ENCODE measurements at regions not wholly inside any gene's neighbourhood (a gene's known extent, or its start where the extent isn't known, plus 50 kb on each side); places are given as distances from the start of the nearest gene placed in this dataset.
A peak's percentile ranks its signal among the peaks of the same experiment; 100 is the strongest.

DNA sequence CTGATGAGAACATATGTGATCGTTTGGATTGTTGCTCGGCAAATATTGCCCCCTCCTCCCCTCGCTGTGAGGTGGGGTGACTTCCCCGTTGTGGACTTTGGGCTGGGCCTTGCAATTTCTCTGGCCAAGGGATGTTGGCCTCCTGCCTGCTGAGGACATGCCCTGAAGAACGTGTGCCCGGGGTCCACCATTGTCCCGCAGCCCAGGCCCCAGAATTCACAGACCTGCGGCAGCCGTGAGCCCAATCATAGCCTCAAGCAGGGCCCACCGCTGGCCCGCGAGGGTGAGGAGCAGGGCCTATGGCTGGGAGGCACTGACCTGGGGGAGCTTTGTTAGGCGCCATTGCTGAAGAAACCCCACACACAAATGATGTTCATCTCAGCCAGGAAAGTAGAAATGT is 58.3 kb upstream of the ACTRT2 start:
- intact Hi-C loops (cut with DNase I) = no loop called here
- H3K4me1 ChIP-seq = peaks cover 3 to 9% of the 10 kb centered on the region in 2 donors
- no peaks in the 10 kb centered on the region for H3K36me3 ChIP-seq
- H3K27ac ChIP-seq = no peak overlapping the region
- no peak for DNase-seq (ENCODE audit: low spot score in 2 of 2)
- no peak overlapping the region for H3K4me3 ChIP-seq
- H3K9me3 ChIP-seq = peaks cover 5 to 6% of the 10 kb centered on the region in 2 donors
- TF ChIP-seq, protein P1, sequence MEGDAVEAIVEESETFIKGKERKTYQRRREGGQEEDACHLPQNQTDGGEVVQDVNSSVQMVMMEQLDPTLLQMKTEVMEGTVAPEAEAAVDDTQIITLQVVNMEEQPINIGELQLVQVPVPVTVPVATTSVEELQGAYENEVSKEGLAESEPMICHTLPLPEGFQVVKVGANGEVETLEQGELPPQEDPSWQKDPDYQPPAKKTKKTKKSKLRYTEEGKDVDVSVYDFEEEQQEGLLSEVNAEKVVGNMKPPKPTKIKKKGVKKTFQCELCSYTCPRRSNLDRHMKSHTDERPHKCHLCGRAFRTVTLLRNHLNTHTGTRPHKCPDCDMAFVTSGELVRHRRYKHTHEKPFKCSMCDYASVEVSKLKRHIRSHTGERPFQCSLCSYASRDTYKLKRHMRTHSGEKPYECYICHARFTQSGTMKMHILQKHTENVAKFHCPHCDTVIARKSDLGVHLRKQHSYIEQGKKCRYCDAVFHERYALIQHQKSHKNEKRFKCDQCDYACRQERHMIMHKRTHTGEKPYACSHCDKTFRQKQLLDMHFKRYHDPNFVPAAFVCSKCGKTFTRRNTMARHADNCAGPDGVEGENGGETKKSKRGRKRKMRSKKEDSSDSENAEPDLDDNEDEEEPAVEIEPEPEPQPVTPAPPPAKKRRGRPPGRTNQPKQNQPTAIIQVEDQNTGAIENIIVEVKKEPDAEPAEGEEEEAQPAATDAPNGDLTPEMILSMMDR (IDR thresholded peaks at IDR 0.05) = no peak
- no peaks in the 10 kb centered on the region for H3K27me3 ChIP-seq

DNA sequence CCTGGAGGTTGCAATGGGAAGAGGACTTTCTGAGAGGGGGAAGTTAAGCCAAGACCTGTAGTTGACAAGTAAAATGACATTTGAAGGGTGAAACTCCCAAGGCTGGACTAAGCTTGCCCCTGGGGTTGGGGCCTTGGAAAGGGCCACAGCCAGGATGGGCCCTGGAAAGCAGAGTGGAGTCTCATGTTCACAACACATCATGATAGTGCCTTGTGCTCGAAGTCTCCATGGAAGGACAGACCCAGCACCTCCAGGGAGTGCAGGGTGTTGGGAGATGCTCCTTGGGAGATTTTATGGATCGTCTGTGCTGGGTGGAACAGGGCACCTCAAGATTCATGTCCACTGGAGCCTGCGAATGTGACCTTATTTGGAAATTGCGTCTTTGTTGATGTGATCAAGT is 55.6 kb upstream of the ACTRT2 start:
- no peak overlapping the region for H3K4me3 ChIP-seq
- no peaks in the 10 kb centered on the region for H3K9me3 ChIP-seq
- no peaks in the 10 kb centered on the region for H3K27me3 ChIP-seq
- peak overlapping the region in 1 of 2 donors; percentile 79 for H3K27ac ChIP-seq
- intact Hi-C loops (cut with DNase I) = loop anchor here (5.0 kb wide), 1 partner anchor 38 kb away; no protein-coding TSS in a partner anchor
- DNase-seq (ENCODE audit: low spot score in 2 of 2) = no peak
- TF ChIP-seq, protein P1 (IDR thresholded peaks at IDR 0.05) = no peak
- H3K36me3 ChIP-seq = no peaks in the 10 kb centered on the region
- peaks cover 3 to 9% of the 10 kb centered on the region in 2 donors for H3K4me1 ChIP-seq

DNA sequence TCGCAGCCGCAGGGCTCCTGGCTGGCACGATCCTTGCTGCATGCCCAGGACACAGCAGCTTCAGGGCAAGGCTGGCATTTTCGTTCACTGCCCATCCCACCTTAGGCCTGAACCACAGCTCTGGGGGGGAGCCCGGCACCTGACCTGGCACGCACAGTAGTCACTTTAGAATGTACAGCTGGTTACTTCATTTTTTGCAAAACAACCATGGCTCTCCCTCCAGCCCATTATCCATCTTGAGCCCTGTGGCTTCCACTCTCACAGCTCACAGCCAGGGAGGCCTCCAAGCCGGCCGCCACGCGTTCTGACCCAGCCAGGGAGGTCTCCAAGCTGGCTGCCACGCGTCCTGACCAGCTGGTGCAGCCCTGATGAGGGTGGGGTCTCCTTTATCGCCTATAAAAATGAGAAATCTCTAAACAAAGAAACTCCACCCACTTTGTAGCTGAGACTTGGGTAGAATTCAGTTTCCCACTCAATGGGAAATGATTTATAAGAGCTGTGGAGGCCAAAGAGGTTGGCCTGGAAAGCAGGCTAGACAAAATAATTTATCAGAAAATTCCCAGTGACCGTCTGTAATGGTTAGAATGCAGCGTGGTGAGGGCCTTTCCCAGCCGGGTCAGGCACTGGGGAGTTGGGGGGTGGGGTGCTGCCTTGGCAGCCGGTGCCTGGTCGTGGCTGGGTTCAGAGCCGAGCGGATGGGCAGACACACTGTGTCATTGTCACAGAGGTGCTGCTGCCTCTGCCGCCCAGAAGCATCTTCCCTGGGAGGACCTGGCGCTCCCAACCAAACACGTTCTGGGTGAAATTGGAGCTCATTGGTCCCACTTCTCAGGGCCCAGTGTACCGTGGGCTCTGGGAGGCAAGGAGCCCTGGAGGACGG is 54.6 kb upstream of the ACTRT2 start:
- Histone ChIP-seq H3K9me3 (no peaks in the 10 kb centered on the region), H3K27ac (peak overlapping the region; percentile 55 to 79), H3K27me3 (no peaks in the 10 kb centered on the region), H3K36me3 (no peaks in the 10 kb centered on the region), H3K4me1 (peaks cover 3 to 9% of the 10 kb centered on the region in 2 donors), H3K4me3 (no peak overlapping the region)
- TF ChIP-seq, protein P1 (IDR thresholded peaks at IDR 0.05) = no peak
- DNase-seq (ENCODE audit: low spot score in 2 of 2) = no peak
- intact Hi-C loops (cut with DNase I) = loop anchor here (5.0 kb wide), 1 partner anchor 39 kb away; no protein-coding TSS in a partner anchor

DNA sequence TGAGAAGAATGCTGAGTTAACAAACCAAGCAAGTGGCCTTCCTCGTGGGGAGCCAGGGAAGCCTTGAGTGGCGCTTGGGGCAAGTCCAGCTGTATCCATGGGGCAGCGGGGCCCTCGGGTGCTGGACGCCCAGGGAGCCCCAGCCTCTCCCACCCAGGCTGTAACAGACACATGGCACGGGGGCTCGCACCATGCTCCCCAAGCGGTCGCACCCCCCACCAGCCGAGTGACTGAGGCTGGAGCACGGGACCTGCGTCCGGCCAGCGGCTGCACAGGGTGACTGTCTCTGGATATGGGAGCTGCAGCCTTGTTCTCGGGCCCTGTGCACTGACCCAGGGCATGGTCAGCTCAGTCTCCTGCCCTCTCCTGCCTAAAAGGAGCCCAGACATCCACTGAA is 53.9 kb upstream of the ACTRT2 start:
- H3K9me3 ChIP-seq = no peaks in the 10 kb centered on the region
- no peaks in the 10 kb centered on the region for H3K27me3 ChIP-seq
- DNase-seq (ENCODE audit: low spot score in 2 of 2) = no peak
- no peak overlapping the region for H3K4me3 ChIP-seq
- peak overlapping the region; percentile 55 to 79 for H3K27ac ChIP-seq
- no peaks in the 10 kb centered on the region for H3K36me3 ChIP-seq
- TF ChIP-seq, protein P1 (IDR thresholded peaks at IDR 0.05) = no peak
- intact Hi-C loops (cut with DNase I) = loop anchor here (5.0 kb wide), 1 partner anchor 40 kb away; no protein-coding TSS in a partner anchor
- H3K4me1 ChIP-seq = peaks cover 3 to 9% of the 10 kb centered on the region in 2 donors

DNA sequence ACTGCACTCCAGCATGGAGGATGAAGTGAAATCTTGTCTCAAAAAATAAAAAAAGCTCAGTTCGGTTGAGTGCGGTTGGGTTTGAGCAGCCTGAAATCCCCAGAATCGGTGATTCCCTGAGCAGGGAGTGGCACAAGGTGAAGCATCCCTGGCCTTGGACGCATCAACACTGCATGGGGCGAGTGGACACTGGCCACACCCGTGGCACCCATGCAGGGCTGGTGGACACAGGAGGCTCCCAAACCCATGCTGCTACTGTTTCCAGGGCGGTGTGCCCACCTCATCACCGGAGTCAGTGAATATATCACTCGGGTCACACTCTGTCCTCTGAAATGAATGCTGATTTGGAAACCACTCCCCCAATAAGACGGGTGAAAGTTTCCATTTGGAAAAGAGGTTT is 53.4 kb upstream of the ACTRT2 start:
- no peak for DNase-seq (ENCODE audit: low spot score in 2 of 2)
- TF ChIP-seq, protein P1 (IDR thresholded peaks at IDR 0.05) = no peak
- H3K9me3 ChIP-seq = no peaks in the 10 kb centered on the region
- H3K27ac ChIP-seq = peak overlapping the region in 1 of 2 donors; percentile 79
- H3K27me3 ChIP-seq = no peaks in the 10 kb centered on the region
- intact Hi-C loops (cut with DNase I) = loop anchor here (5.0 kb wide), 1 partner anchor 41 kb away; no protein-coding TSS in a partner anchor
- H3K36me3 ChIP-seq = no peaks in the 10 kb centered on the region
- H3K4me3 ChIP-seq = no peak overlapping the region
- H3K4me1 ChIP-seq = peaks cover 3 to 9% of the 10 kb centered on the region in 2 donors
